HG03571 (cell line): ENCODE measurements at regions not wholly inside any gene's neighbourhood (a gene's known extent, or its start where the extent isn't known, plus 50 kb on each side); places are given as distances from the start of the nearest gene placed in this dataset.

ENCODE experiments used
- ATAC-seq: cut with Tn5 transposase; IDR thresholded peaks from one replicate; pipeline ENCODE4 v1.9.1; 2021; ENCODE audit not compliant: unreplicated experiment

GRCh38 chr12:58557661-58558060 is 362.6 kb downstream of the LRIG3 start:
- no peak for ATAC-seq

DNA sequence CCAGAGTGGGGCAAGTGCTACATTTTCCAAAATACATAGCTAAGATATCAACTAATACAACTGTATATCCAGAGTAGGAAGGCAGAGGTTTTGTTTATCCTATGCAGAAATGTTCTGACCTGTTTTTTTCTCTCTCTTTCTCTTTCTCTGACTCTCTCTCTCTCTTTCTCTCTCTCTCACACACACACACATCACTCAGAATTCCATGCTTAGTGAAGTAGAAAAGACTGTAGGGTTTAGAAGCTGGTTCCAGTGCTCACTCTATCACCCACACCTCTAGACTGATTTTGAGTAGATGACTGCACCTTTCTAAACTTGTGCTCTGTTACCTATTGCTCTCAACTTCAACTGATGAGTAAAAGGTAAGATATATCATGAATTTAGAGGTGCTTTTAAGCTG is 356.7 kb downstream of the LRIG3 start:
- no peak for ATAC-seq

- no peak for ATAC-seq
These were observed 355.6 kb downstream of the LRIG3 start for GRCh38 chr12:58564721-58565120.

GRCh38 chr12:58566599-58566998 is 353.7 kb downstream of the LRIG3 start:
- no peak for ATAC-seq

DNA sequence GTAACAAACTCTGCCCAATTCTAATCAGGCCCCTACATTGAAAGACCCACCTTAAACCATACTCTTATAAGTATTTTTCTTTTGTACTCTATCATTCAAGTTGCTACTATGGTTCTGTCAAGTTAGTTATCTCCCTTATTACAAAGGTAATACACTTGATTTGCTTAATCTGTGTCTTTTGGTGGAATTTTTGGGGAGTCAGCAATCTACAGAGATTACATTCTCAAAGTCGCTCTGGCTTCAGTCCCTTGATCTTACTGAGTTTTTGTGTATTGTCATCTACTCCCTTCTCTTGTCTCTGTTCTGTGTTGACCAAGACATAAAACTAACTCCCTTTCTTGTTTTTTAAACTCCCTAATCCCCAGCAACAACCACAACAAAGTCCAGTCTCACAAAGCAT is 353.1 kb downstream of the LRIG3 start:
- ATAC-seq = no peak

DNA sequence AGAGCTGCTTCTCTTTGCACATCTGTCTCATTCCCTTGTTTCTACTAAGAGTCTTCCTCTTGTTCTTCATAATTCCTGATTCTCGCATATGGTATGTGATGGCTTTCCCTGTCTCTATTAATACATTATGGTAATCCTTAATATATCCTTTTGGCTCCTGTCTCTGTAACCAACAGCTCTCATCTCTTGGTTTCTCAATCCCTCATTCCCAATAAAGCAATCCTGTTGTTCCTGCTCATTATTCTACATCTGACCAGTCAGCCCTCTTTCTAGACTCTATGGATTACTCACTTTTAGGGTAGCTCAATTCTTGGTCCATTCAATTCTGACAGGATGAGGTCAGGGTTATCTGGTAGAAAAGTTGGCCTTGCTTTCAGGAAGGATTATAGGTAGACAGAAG is 349.9 kb downstream of the LRIG3 start:
- ATAC-seq = no peak

DNA sequence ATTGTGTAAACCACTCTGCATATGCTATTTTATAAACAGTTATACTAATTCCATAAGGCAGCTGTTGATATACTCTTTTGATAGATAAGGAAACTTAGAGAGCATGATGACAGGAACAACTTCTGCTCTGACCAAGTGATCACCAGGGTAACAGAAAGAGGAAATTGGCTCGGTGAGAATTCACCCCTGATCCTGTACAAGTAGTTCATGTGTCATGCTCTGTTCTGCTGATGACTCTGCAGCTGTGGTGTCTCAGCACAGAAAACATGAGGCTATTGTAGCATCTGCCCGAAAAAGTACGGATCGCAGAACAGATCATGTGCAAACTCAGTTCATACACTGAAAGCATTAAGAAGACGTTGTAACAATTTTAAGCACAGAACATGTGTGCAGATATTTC is 345.0 kb downstream of the LRIG3 start:
- no peak for ATAC-seq

GRCh38 chr12:58576081-58576480 is 344.2 kb downstream of the LRIG3 start:
- no peak for ATAC-seq

DNA sequence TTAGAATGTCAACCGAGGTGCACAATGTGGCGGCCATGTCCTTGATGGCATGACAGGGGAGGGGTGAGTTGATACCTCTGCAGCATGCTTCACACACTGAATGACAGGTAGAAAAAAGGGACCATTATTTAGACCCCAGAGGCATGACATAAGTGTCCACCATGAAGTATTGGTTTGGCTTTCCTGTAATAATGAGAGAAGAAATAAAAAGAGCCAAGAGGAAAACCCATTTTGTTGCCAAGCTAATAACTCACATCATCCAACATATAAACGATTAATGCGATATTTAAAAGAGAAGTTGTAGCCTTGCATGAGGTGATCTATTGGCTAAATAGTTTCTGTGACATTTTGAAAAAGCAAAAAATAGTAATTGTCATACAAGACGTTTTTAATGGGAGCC is 343.4 kb downstream of the LRIG3 start:
- ATAC-seq = no peak

DNA sequence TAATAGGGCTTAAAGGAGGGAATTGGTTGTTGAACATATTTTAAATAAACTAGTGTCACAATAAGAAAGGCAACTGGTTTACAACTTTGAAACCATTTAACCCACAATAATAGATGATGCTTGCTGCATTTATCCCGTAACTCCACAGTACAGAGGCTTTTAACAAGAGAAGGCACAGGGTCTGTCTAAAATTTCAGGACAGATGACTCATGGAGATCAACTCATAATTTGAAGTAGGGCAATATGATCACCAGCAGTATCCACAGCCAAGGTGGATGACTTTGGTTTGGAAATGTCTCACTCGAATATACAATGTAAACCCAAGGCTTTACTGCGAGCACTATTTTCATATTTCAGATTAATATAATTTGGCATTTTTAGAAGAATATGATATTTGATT is 340.2 kb downstream of the LRIG3 start:
- ATAC-seq = no peak

GRCh38 chr12:58583529-58583928 is 336.8 kb downstream of the LRIG3 start:
- no peak for ATAC-seq

- ATAC-seq = no peak
These were observed 336.4 kb downstream of the LRIG3 start for GRCh38 chr12:58583940-58584339.

DNA sequence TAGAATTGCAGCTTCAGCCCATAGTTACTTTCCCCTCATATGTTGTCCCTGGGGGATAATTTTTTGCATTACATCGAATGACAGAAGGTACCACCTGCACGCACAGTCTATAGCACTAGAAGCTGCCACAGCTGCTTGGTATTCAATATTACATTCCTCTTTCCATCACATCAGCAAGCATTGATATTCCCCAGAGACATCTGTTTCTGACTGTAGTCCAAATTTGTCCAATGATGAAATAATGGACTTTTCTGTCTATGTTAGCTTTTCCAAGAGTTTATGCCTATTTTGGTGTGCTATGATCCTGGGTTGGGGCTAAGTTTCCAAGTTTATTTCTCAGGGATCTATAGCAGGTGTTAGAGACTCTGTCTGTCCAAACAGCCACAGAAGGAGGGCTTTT is 335.4 kb downstream of the LRIG3 start:
- no peak for ATAC-seq

GRCh38 chr12:58586762-58587161 is 333.5 kb downstream of the LRIG3 start:
- ATAC-seq = no peak

DNA sequence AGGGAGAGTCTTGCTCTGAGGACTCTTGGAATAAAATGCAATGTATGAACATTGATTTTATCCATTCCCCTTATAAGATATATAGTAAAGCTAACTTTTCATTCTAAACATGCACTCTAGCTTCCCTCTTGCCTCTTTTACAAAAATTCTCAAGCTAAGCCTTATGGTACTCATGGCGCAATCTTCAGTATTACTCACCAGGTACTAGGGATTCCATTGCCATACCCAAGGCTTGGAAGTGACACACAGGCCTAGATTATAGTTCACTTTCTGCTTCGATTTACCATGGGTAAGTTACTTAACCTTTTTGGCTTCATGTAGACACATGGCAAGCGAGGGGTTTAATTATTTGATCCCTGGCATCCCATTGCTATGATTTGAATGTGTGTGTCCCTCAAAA is 331.5 kb downstream of the LRIG3 start:
- no peak for ATAC-seq

GRCh38 chr12:58592475-58593207 is 327.7 kb downstream of the LRIG3 start:
- ATAC-seq = no peak

DNA sequence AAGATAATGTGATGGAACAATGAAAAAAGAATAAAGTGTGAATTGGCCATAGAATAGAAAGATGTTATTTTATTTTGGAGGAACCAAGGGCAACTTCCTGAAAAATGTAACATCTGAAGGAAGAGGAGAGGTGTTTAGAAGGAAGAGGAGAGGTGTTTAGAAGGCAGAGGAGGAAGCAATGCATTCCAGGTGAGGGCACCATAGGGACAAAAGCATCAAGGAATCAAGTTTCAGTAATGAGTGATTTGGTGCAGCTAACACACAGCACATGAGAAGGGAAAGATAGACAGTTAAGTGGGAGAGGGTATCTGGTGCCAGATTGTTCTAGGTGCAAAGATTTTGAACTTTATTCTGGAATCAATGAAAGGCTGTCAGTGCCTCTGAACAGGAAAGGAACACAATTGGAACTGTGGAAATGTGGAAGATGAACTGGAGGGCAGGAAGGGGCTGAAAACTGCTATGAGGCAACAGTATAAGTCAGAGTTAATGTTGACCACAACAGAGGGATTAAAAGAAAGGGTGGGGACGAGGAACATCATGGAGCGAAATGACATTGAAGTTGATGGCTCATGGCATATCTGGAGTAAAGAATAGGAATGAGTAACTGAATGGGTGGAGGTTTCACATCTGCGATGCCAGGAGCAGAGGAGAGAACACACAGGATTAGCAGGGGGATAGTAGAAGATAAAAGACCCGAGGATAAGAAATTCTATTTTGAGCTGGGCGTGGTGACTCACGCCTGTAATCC is 326.6 kb downstream of the LRIG3 start:
- ATAC-seq = no peak

DNA sequence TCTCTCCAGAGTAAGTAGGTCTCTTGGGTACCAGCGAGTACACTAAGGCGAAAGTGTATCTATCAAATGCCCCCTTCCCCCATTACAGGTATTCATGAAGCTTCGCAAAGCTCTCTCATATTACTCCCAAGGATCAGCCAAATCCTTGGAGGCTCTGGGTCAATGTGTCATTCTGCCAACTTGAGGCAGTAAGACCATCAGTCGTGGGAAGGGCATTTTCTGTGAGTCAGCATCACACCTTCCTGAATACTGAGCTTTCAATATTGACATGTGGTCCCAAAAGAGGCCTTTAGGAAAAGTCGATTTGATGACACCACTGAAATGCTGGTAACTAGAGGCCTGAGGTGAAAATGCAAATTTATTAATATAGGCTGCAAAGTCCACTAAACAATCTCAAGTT is 323.9 kb downstream of the LRIG3 start:
- no peak for ATAC-seq

DNA sequence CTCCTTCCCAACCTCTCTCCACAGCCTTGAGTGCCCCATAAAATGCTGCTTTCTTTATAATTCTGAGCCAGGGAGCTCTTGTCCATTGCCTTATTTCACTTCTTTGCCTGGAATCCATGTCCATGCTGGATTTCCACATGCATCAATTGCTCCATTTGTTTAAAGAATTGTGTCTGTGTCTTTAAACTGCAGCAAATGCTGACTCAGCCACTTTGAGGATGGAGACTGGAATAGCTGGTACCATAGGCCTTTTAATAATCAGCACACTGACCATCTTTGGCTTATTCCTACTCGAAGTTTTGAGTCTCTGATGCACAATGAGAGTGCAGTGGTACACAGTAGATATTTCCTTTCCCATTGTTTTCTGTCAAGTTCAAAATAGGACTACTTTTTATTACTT is 318.8 kb downstream of the LRIG3 start:
- no peak for ATAC-seq

- ATAC-seq = no peak
These were observed 318.1 kb downstream of the LRIG3 start for GRCh38 chr12:58602179-58602578.

GRCh38 chr12:58602736-58603135 is 317.6 kb downstream of the LRIG3 start:
- ATAC-seq = no peak

DNA sequence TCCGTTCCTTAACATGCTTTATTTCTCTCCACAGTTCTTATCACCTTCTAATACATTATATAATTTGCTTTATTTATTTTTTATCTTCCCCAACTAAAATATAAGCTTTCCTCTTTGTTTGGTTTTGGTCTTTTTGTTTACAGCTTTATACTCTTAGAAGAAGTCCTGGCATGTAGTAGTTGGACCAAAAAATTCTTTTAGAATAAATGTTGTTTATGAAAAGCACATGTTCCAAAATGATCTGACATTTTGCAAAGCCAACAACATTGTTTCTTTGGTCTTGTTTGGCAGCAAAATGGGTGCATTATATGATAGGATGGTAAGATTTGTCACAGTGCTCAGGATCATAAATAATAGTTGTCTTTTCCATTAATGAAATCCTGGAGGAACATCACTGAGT is 312.5 kb downstream of the LRIG3 start:
- ATAC-seq = no peak

DNA sequence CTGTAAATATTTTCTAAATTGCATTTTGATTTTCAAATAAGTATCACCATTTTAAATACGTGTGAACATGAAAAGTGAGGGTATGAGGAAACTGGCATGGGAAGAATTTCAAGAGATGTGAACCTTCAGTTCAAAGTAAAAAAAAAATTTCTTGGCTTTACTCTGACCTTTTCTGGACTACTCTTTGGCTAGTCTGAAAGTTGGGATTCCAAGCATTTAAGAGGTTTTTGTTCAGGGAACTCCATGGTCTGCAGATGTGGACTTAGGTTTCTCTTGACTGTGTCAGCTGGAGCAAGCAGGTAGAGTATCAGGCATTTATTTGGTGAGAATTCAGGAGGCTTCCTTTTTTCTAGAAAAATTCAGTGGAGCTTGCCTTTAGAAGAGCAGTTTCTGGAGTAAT is 311.6 kb downstream of the LRIG3 start:
- ATAC-seq = no peak
